PC-3 (cell line): ENCODE measurements at regions not wholly inside any gene's neighbourhood (a gene's known extent, or its start where the extent isn't known, plus 50 kb on each side); places are given as distances from the start of the nearest gene placed in this dataset.

Experiments
- ATAC-seq: fragments of 200-7000 bp; cut with Tn5 transposase; 2 replicates; pipeline ENCODE4 v1.9.1; 2020; ENCODE audit warnings: mild to moderate bottlenecking, moderate library complexity
- BruUV-seq: library from RNA; stranded (reverse); fragments of 400-500 nt; replicated peaks from 2 replicates; lab custom pipeline; 2021; lab: Mats Ljungman, UMichigan
- CTCF ChIA-PET: fragments of 300-600 bp; sonication (Branson Sonifier 250); formaldehyde crosslinking; loops from one replicate; lab custom pipeline; 2022; ENCODE audit warnings: antibody characterized with exemption; lab: Charles Lee
- POLR2A ChIA-PET: fragments of 300-600 bp; sonication (Branson Sonifier 250); formaldehyde crosslinking; loops from one replicate; lab custom pipeline; 2022; ENCODE audit warnings: antibody characterized with exemption; ENCODE audit not compliant: unreplicated experiment; lab: Charles Lee
- DNase-seq: peaks from one replicate; pipeline ENCODE4 v3.0.0-alpha.2; 2015
- H2AFZ ChIP-seq: fragments of 300-600 bp; sonication (generic); 2 replicates; pipeline ENCODE4 v1.6.0; 2016; ENCODE audit warnings: antibody characterized with exemption, low read length
- H3F3A ChIP-seq: fragments of 300-600 bp; sonication (generic); one replicate; pipeline ENCODE4 v1.6.0; 2017; ENCODE audit warnings: antibody characterized with exemption, low read length, control low read depth, mild to moderate bottlenecking; ENCODE audit not compliant: unreplicated experiment
- H3K27ac ChIP-seq: fragments of 300-600 bp; sonication (generic); 2 replicates; pipeline ENCODE4 v1.5.1; 2016; ENCODE audit warnings: mild to moderate bottlenecking, low read length
- H3K27me3 ChIP-seq: fragments of 300-600 bp; sonication (generic); 2 replicates; pipeline ENCODE4 v1.6.1; 2016; ENCODE audit warnings: low read length, mixed read lengths
- H3K36me3 ChIP-seq: fragments of 300-600 bp; sonication (generic); 2 replicates; pipeline ENCODE4 v1.6.1; 2016; ENCODE audit warnings: low read depth, mixed run types, low read length, mixed read lengths
- H3K4me1 ChIP-seq: fragments of 300-600 bp; sonication (generic); 2 replicates; pipeline ENCODE4 v1.5.1; 2016; ENCODE audit warnings: low read length; ENCODE audit not compliant: insufficient read depth
- H3K4me2 ChIP-seq: fragments of 300-600 bp; sonication (generic); 2 replicates; pipeline ENCODE4 v1.6.0; 2016; ENCODE audit warnings: low read length
- H3K4me3 ChIP-seq: fragments of 300-600 bp; sonication (generic); 2 replicates; pipeline ENCODE4 v1.5.1; 2016; ENCODE audit warnings: mild to moderate bottlenecking, low read length, mixed read lengths
- H3K79me2 ChIP-seq: fragments of 300-600 bp; sonication (generic); 2 replicates; pipeline ENCODE4 v1.6.1; 2017; ENCODE audit warnings: low read length, mixed read lengths
- H3K9ac ChIP-seq: fragments of 300-600 bp; sonication (generic); 2 replicates; pipeline ENCODE4 v1.6.0; 2016; ENCODE audit warnings: mild to moderate bottlenecking, low read length
- H3K9me2 ChIP-seq: fragments of 300-600 bp; sonication (generic); replicated peaks from 2 replicates; pipeline ENCODE4 v1.6.1; 2016; ENCODE audit warnings: mixed run types, low read length, mixed read lengths
- H3K9me3 ChIP-seq: fragments of 300-600 bp; sonication (generic); 2 replicates; pipeline ENCODE4 v1.6.1; 2016; ENCODE audit warnings: low read length, mixed read lengths
- H4K20me1 ChIP-seq: fragments of 300-600 bp; sonication (generic); 2 replicates; pipeline ENCODE4 v1.6.1; 2016; ENCODE audit warnings: low read length, mixed read lengths
- CTCF ChIP-seq: fragments of 300-600 bp; sonication (generic); conservative IDR thresholded peaks from 2 replicates; pipeline ENCODE4 v1.5.1; 2017; ENCODE audit warnings: antibody characterized with exemption, low read depth, mild to moderate bottlenecking, low read length
- EZH2 ChIP-seq: fragments of 300-600 bp; sonication (generic); IDR thresholded peaks from one replicate; pipeline ENCODE4 v1.6.1; 2017; ENCODE audit warnings: antibody characterized with exemption, mild to moderate bottlenecking, low read length; ENCODE audit not compliant: unreplicated experiment
- EZH2phosphoT487 ChIP-seq: fragments of 300-600 bp; sonication (generic); IDR thresholded peaks from 2 replicates; pipeline ENCODE4 v1.6.1; 2018; ENCODE audit warnings: mild to moderate bottlenecking, antibody characterized with exemption, low read length, borderline replicate concordance
- intact Hi-C: fragments of 100-400 bp; cut with micrococcal nuclease; formaldehyde crosslinking; loops from 2 replicates; pipeline ENCODE4 v1.9.0; 2023

- POLR2A ChIA-PET = no interaction called here
- no peaks in the 10 kb centered on the region for H3K9me3 ChIP-seq
- intact Hi-C loops = no loop called here
- ATAC-seq = no peak
- 0 out of 2 replicates have a peak, but pooled peaks cover 14% of the 10 kb centered on the region for H3K27me3 ChIP-seq
- H3K9me2 ChIP-seq = no peaks in the 10 kb centered on the region
- no peak for DNase-seq
- H3K4me3 ChIP-seq = no peak overlapping the region
- CTCF ChIA-PET = no interaction called here
- H3K27ac ChIP-seq = no peak overlapping the region
- no TSS peak for BruUV-seq
- no peak overlapping the region for H3K4me2 ChIP-seq
- H2AFZ ChIP-seq = no peak overlapping the region
- H3K36me3 ChIP-seq = no peaks in the 10 kb centered on the region
- no peaks in the 10 kb centered on the region for H3F3A ChIP-seq
- H3K4me1 ChIP-seq = peaks cover 11% of the 10 kb centered on the region
- no peak overlapping the region for H3K9ac ChIP-seq
- no peaks in the 10 kb centered on the region for H3K79me2 ChIP-seq
- no peaks in the 10 kb centered on the region for H4K20me1 ChIP-seq
- TF ChIP-seq CTCF = no peak
These were observed 143.1 kb upstream of the PELI1 start for GRCh38 chr2:64287202-64287740.

- Histone ChIP-seq H3K4me2 (no peak overlapping the region), H3K9me3 (no peaks in the 10 kb centered on the region), H4K20me1 (no peaks in the 10 kb centered on the region), H3K27me3 (0 out of 2 replicates have a peak, but pooled peaks cover 14% of the 10 kb centered on the region), H3K9ac (no peak overlapping the region), H3K27ac (no peak overlapping the region), H3K36me3 (no peaks in the 10 kb centered on the region), H2AFZ (no peak overlapping the region), H3K9me2 (no peaks in the 10 kb centered on the region), H3K79me2 (no peaks in the 10 kb centered on the region), H3F3A (no peaks in the 10 kb centered on the region), H3K4me1 (peaks cover 11% of the 10 kb centered on the region), H3K4me3 (no peak overlapping the region)
- ATAC-seq = no peak
- intact Hi-C loops = no loop called here
- CTCF ChIA-PET = no interaction called here
- POLR2A ChIA-PET = no interaction called here
- DNase-seq = no peak
- TF ChIP-seq EZH2phosphoT487 (no peak), EZH2 (no peak), CTCF (no peak)
- BruUV-seq = no TSS peak
These were observed 144.3 kb upstream of the PELI1 start for GRCh38 chr2:64288321-64289193.

- no peak overlapping the region for H2AFZ ChIP-seq
- no peaks in the 10 kb centered on the region for H3K79me2 ChIP-seq
- H3K9me3 ChIP-seq = no peaks in the 10 kb centered on the region
- ATAC-seq (no peak), DNase-seq (no peak)
- no peaks in the 10 kb centered on the region for H4K20me1 ChIP-seq
- CTCF ChIA-PET = no interaction called here
- H3K27me3 ChIP-seq = 0 out of 2 replicates have a peak, but pooled peaks cover 14% of the 10 kb centered on the region
- no peak for TF ChIP-seq EZH2
- TF ChIP-seq EZH2phosphoT487 = no peak
- no peak for TF ChIP-seq CTCF
- POLR2A ChIA-PET = no interaction called here
- H3K9ac ChIP-seq = no peak overlapping the region
- H3K9me2 ChIP-seq = no peaks in the 10 kb centered on the region
- H3K4me3 ChIP-seq = no peak overlapping the region
- H3K4me1 ChIP-seq = peaks cover 11% of the 10 kb centered on the region
- H3F3A ChIP-seq = no peaks in the 10 kb centered on the region
- intact Hi-C loops = no loop called here
- no peak overlapping the region for H3K27ac ChIP-seq
- H3K36me3 ChIP-seq = no peaks in the 10 kb centered on the region
- no TSS peak for BruUV-seq
- no peak overlapping the region for H3K4me2 ChIP-seq
These were observed 145.0 kb upstream of the PELI1 start for GRCh38 chr2:64289251-64289650.
